Activated T-cell treated with anti-CD3 and anti-CD28 coated beads for 24 hours (primary cell): ENCODE measurements at regions not wholly inside any gene's neighbourhood (a gene's known extent, or its start where the extent isn't known, plus 50 kb on each side); places are given as distances from the start of the nearest gene placed in this dataset.
"Not testable (repeated sequence)": the region's sequence is repeated elsewhere in the genome, so short reads cannot be mapped to it uniquely, and the experiment has no call there.

ENCODE experiments used
- DNase-seq: peaks from one replicate; pipeline ENCODE4 v3.0.0-alpha.2; 2020; ENCODE audit warnings: low read depth

GRCh38 chr2:220696280-220696669 lies 875.8 kb downstream of the EPHA4 start:
- DNase-seq = no peak

GRCh38 chr2:220697011-220697410 lies 875.1 kb downstream of the EPHA4 start:
- DNase-seq = no peak

- DNase-seq = no peak
These were observed 871.0 kb downstream of the EPHA4 start for GRCh38 chr2:220701115-220701514.

GRCh38 chr2:220703279-220703678 lies 868.8 kb downstream of the EPHA4 start:
- DNase-seq = no peak

- no peak for DNase-seq
These were observed 868.0 kb downstream of the EPHA4 start for GRCh38 chr2:220704081-220704480.

- no peak for DNase-seq
These were observed 867.3 kb downstream of the EPHA4 start for GRCh38 chr2:220704810-220705209.

GRCh38 chr2:220705678-220706077 lies 866.4 kb downstream of the EPHA4 start:
- DNase-seq = no peak

- no peak for DNase-seq
These were observed 864.8 kb downstream of the EPHA4 start for GRCh38 chr2:220707261-220707660.

- DNase-seq = no peak
These were observed 863.7 kb downstream of the EPHA4 start for GRCh38 chr2:220708366-220708765.

- no peak for DNase-seq
These were observed 854.8 kb downstream of the EPHA4 start for GRCh38 chr2:220717283-220717682.

- no peak for DNase-seq
These were observed 835.3 kb downstream of the EPHA4 start for GRCh38 chr2:220736778-220737177.

- no peak for DNase-seq
These were observed 828.9 kb downstream of the EPHA4 start for GRCh38 chr2:220743203-220743602.

- DNase-seq = no peak
These were observed 827.2 kb downstream of the EPHA4 start for GRCh38 chr2:220744861-220745260.

- DNase-seq = no peak
These were observed 826.4 kb downstream of the EPHA4 start for GRCh38 chr2:220745682-220746081.

GRCh38 chr2:220747736-220748135 lies 824.4 kb downstream of the EPHA4 start:
- DNase-seq = no peak

- DNase-seq = no peak
These were observed 823.1 kb downstream of the EPHA4 start for GRCh38 chr2:220748875-220749479.

GRCh38 chr2:220753486-220753885 lies 818.6 kb downstream of the EPHA4 start:
- no peak for DNase-seq

GRCh38 chr2:220756653-220757052 lies 815.5 kb downstream of the EPHA4 start:
- no peak for DNase-seq

- not testable (repeated sequence) for DNase-seq
These were observed 813.7 kb downstream of the EPHA4 start for GRCh38 chr2:220758376-220758775.

- no peak for DNase-seq
These were observed 807.9 kb downstream of the EPHA4 start for GRCh38 chr2:220764171-220764570.

- DNase-seq = no peak
These were observed 804.4 kb downstream of the EPHA4 start for GRCh38 chr2:220767591-220768255.

- DNase-seq = no peak
These were observed 796.1 kb downstream of the EPHA4 start for GRCh38 chr2:220775856-220776488.

- DNase-seq = not testable (repeated sequence)
These were observed 793.0 kb downstream of the EPHA4 start for GRCh38 chr2:220779076-220779475.

GRCh38 chr2:220779511-220779910 lies 792.6 kb downstream of the EPHA4 start:
- no peak for DNase-seq
